HG03159 (cell line): ENCODE measurements at regions not wholly inside any gene's neighbourhood (a gene's known extent, or its start where the extent isn't known, plus 50 kb on each side); places are given as distances from the start of the nearest gene placed in this dataset.

Source experiments
- ATAC-seq: cut with Tn5 transposase; IDR thresholded peaks from one replicate; pipeline ENCODE4 v1.9.1; 2021; ENCODE audit warnings: mild to moderate bottlenecking, moderate library complexity; ENCODE audit not compliant: unreplicated experiment

GRCh38 chr2:120878970-120879369 lies 143.3 kb downstream of the GLI2 start:
- no peak for ATAC-seq

- no peak for ATAC-seq
Observed at GRCh38 chr2:120879431-120880295, 144.0 kb downstream of the GLI2 start.

- ATAC-seq = no peak
Observed at GRCh38 chr2:120880381-120880780, 144.7 kb downstream of the GLI2 start.

GRCh38 chr2:120881981-120882788 lies 146.5 kb downstream of the GLI2 start:
- no peak for ATAC-seq

GRCh38 chr2:120883607-120884440 lies 148.2 kb downstream of the GLI2 start:
- no peak for ATAC-seq

- no peak for ATAC-seq
Observed at GRCh38 chr2:120884472-120885290, 149.0 kb downstream of the GLI2 start.

GRCh38 chr2:120885321-120885720 lies 149.7 kb downstream of the GLI2 start:
- ATAC-seq = no peak

GRCh38 chr2:120885749-120886148 lies 150.1 kb downstream of the GLI2 start:
- ATAC-seq = no peak

GRCh38 chr2:120886534-120887319 lies 151.1 kb downstream of the GLI2 start:
- no peak for ATAC-seq

- no peak for ATAC-seq
Observed at GRCh38 chr2:120887320-120887697, 151.6 kb downstream of the GLI2 start.

GRCh38 chr2:120887741-120888231 lies 152.1 kb downstream of the GLI2 start:
- no peak for ATAC-seq

GRCh38 chr2:120888851-120889250 lies 153.2 kb downstream of the GLI2 start:
- no peak for ATAC-seq

- no peak for ATAC-seq
Observed at GRCh38 chr2:120889936-120890335, 154.3 kb downstream of the GLI2 start.

- ATAC-seq = no peak
Observed at GRCh38 chr2:120890566-120891360, 155.1 kb downstream of the GLI2 start.

- ATAC-seq = no peak
Observed at GRCh38 chr2:120892271-120892966, 156.8 kb downstream of the GLI2 start.

- no peak for ATAC-seq
Observed at GRCh38 chr2:120892967-120893667, 157.4 kb downstream of the GLI2 start.
